ENCODE measurements at regions not wholly inside any gene's neighbourhood (a gene's known extent, or its start where the extent isn't known, plus 50 kb on each side); places are given as distances from the start of the nearest gene placed in this dataset.

- TF ChIP-seq CTCF (IDR thresholded peaks at IDR 0.05) (no peak), POLR2A (IDR thresholded peaks at IDR 0.05) (no peak)
These were observed 135.1 kb downstream of the SHANK2 start for GRCh38 chr11:71117311-71117710.
